Activated CD4-positive, alpha-beta T cell treated with anti-CD3 and anti-CD28 coated beads, Interleukin-2, Interleukin-4, amounts not matched to agents 100 ng/mL and 50 ng/mL, durations not matched to agents 16 hours and 8 hours (primary cell): ENCODE measurements at regions not wholly inside any gene's neighbourhood (a gene's known extent, or its start where the extent isn't known, plus 50 kb on each side); places are given as distances from the start of the nearest gene placed in this dataset.

Source experiments
- DNase-seq: peaks from one replicate; pipeline ENCODE4 v3.0.0-alpha.2; 2020; ENCODE audit warnings: low spot score

DNA sequence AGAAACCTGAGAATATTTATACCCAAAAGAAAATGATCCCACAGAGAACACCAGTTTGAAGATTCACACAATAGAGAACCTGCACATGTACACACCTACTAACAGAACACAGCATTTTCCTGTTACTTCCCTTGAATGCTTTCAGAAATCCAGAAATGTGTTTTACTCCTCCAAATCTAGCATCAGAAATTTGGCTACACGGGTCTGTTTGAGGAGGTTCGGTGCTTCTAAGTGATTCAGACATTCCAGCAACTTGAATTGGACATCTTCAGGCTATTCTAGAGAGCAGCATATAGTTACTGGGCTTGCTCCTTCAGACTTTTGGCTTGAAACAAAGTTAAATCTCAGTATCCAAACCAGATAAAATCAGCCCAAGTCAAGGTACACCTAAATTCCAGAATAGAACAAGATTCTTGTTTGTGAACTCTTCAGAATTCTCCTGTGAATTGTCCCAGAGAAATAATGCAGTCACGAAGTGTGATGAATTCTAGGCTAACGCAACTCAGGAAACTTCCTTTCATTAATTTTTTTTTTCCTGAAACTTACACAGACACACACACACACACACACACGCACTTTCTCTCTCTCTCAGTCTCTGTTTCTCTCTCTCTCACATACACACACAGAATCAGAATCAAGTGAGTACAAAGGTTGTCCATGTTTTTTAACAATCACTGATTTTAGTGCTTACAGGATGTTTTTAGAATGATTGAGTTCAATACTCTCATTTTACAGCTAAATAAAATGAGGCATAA lies 278.4 kb upstream of the SNX7 start:
- no peak for DNase-seq

GRCh38 chr1:98382586-98382985 lies 278.9 kb upstream of the SNX7 start:
- DNase-seq = no peak

- no peak for DNase-seq
Measured at GRCh38 chr1:98374098-98374497, 287.4 kb upstream of the SNX7 start.

DNA sequence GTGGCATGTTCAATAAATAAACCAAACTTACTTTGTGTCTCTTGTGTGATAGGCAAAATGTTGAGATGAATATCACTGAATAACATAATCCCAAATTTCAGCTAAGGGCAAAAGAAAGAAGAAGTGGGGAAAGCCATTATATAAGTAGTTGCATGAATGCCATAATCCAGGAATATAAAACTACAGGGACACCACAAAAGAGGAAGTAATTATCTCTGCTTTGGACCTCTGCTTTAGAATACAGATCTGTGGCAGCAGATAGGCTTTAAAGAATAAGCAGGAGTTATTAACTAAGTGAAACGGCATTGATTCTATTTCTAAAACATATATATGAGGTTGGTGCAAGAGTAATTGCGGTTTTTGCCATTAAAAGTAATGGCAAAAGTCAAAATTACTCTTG lies 288.5 kb upstream of the SNX7 start:
- DNase-seq = no peak

- no peak for DNase-seq
Measured at GRCh38 chr1:98371764-98372163, 289.8 kb upstream of the SNX7 start.

- no peak for DNase-seq
Measured at GRCh38 chr1:98369463-98369862, 292.1 kb upstream of the SNX7 start.

DNA sequence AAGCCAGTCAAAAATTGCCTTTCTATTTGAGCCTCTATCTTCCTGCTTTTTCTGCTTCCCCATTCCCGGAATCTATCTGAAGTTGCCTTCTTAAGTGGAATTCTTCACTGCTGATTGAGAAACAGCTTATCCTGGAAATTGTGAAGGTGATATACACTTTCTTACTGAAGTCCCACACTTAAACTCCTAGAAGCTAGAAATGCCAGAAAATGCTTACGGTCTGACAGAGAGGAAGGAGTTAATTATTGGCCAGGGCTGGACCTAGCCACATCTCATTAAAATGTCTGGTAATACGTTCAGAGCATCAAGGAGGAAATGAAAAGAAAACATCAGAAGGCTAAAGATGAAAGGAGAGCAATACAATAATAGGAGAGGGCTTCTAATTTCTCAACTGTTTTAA lies 292.5 kb upstream of the SNX7 start:
- no peak for DNase-seq

DNA sequence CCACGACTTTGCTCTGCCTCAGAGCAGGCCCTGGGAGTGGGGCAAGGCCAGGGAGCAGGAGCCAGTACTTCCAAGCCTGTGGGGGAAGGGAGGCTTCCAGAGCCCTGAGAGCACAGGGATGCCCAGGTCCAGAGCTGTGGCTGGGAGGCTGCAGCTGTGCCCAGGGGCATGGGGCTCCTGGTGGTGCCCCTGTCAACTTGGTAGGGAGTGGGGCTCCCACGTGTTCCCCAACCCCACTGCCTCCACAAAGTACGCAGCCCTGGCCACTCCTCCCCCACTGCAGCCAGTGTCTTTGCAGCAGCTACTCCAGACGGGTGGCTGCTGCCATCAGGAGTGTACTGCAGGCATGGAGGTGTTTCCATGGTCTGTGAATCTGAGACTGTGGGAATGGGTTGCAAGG lies 294.1 kb upstream of the SNX7 start:
- no peak for DNase-seq

- no peak for DNase-seq
Measured at GRCh38 chr1:98366343-98366742, 295.2 kb upstream of the SNX7 start.

DNA sequence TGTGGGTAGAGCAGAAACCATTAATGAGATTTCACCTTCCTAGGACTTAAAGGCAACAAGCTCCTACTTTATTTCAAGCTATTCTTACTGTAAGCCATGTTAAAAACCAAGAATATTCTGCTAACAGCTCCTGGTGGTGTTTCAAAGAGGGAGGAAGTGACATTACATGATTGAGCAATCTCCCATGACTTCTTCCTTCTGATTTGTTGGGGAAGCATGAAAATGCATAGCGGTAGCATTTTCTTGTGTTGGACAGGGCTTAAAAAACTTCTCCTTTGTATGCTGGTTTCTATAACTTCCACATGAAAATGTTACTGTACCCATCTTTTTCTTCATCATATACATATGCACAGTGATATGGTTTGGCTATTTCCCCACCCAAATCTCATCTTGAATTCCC lies 297.0 kb upstream of the SNX7 start:
- no peak for DNase-seq

- no peak for DNase-seq
Measured at GRCh38 chr1:98360864-98361263, 300.7 kb upstream of the SNX7 start.

DNA sequence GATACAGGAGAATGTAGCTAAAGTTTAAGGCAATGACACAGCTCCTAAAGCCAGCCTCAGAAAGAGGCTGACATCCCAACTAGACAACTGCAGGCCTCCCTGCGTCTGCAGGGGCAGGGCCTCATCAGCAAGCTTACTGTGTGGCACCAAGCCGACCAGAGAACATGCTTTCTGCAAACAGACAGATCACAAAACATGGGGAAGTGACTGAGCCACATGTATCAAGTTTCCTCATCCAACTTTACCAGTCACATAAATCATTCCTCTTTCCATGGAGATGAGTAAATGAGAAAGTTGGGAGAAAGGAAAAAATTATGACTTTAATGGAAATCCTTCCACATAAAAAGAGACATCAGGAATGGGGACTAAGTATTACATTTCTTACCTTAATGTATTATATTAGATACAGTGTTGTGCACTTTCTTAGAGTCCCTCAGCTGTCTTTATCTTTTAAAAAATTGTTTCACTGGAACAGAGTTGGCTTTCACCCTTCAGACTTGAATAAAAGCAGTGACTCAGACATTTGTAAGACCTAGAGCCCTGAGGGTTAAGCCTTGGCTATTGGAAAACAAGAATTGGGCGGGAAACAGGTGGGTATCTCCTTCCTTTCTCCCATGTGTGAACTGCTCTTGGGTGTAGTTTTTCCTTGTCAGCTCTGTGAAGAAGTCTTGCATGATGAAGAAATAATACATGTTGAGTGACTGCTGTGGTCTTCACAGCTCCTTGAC lies 305.7 kb upstream of the SNX7 start:
- no peak for DNase-seq

DNA sequence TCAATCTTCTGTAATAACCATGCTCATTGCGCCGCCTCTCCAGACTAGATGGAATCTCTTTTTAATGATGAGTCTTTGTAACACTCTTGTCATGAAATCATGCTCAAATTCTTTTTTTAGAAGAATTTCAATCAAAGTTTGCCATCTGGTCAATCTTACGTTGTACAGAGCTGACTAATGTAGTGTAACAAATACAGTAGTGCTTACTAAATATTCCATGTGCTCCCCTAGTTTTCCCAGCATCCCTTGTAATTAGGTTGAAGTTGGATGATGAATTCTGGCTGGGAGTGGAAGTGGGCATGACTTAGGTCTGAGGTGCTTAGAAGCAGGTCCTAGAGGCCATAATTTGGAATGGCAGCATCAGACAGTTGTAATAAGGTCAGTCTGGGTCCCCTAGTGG lies 309.1 kb upstream of the SNX7 start:
- DNase-seq = no peak

DNA sequence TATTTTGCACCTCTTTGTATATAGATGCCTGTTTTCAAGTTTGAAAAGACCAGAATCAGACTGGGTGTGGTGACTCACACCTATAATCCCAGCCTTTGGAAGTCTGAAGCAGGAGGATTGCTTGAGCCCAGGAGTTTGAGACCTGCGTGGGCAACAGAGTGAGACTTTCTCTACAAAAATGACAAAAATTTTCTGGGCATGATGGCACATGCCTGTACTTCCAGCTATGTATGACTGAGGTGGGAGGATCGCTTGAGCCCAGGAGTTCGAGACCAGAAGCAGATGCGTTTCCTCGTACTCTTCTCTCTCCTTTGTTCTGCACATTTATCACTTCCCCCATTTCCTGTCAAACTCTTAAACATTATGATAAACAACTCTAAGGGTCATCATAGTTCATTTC lies 310.0 kb upstream of the SNX7 start:
- no peak for DNase-seq

GRCh38 chr1:98345417-98345816 lies 316.1 kb upstream of the SNX7 start:
- DNase-seq = no peak

- no peak for DNase-seq
Measured at GRCh38 chr1:98344731-98345130, 316.8 kb upstream of the SNX7 start.

DNA sequence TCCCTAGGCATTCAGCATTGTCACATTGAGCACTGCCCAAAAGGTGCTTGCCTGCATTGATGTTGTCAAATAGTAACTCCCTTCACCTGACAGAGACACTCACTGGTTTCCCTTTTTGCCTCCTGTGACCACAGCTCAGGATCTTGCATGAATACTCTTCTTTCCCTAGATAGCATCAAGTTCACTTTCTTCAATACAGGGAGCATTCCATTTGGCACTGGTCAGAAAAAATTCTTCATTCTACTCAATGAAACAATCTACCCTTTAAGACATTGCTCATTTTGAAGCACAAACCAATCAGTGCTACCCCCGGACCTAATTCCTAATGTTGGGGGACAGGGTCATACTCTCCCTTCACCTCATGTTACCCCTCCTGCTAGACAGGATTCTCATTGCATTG lies 319.0 kb upstream of the SNX7 start:
- no peak for DNase-seq

DNA sequence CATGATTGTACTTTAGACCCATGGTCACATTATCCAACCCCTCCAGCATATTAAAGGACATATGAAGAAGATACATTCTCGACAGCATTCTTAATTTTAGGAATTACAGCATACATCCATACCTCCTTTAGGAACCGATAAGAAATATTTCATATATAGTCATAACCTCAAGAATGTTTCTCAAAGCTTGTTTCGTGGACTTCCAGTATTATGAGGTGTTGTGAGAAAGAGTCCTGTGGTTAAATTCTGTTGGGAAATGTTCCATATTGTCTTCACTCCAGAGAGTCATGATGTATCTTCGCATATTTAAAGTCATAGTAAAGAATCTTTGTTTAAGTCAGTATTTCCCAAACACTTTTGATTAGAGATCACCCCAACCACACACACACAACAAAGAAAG lies 321.0 kb upstream of the SNX7 start:
- DNase-seq = no peak

DNA sequence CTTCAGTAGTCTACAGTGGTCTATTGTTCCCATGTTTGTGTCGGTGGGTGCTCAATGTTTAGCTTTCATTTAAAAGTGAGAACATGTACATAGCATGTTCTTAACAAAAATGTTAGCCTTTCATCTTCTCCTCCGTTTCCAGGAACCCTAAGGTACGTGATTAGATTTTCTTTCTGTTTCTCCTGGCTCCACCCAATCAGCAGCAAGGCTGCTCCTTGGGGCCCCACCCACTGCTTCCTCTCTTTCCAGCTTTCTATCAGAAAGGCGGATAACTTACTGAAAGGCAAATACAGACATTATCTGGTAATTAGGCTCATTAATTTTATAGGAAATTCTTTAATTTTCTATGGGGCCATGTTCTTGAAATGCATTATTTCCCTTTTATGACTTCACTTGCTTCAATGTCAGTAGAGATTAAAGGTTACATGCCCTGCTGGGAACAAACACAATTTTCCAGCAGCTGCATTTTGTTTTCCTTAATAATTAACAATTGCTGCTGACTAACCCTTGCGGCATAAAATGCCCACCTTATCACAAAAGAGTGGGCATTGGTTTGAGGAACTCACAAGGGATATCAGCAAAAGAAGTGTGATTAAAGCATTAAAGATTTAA lies 324.9 kb upstream of the SNX7 start:
- no peak for DNase-seq

- no peak for DNase-seq
Measured at GRCh38 chr1:98333936-98334335, 327.6 kb upstream of the SNX7 start.

DNA sequence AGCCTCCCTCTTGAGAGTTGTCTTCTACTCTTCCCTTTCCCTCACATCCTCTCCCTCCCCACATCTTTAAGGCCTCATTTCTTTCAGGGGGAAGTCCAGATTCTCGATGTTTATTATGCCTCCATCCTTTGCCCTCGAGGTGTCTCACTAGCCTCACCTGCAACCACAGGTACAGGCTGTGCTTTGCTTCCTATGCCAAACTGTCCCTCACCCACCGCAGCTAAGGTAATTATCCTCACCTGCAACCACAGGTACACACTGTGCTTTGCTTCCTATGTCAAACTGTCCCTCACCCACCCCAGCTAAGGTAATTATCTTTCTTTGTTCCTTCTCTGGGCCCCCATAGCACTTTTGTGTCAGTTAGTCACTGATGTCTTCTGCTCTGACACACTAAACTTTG lies 328.1 kb upstream of the SNX7 start:
- no peak for DNase-seq

DNA sequence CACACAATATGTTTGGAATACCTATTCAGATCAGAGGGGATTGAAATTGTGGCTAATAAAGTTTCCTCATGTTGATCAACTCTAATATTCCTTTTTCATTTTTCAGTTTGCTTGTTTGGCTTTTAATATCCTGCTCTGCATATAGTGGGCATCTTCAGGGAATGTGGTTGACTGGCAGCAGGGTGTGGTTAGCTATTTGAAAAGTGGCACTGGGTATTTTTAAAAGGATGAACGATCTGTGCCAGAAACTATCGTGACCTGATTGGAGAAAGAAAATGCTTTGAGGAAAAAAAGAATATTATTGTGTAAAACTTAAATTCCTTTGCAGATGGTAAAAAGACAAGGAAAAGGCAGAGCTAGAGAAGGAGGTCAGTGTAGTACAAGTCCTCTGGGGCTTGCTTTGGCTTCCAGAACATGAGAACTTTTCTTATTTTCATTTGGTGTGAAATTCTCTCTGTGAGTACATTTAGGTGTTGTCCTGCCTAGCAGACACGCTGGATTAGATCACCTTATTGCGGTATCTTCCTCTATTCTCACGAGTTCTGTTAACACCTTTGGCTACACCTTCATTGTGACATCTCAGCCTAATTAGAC lies 329.7 kb upstream of the SNX7 start:
- no peak for DNase-seq

DNA sequence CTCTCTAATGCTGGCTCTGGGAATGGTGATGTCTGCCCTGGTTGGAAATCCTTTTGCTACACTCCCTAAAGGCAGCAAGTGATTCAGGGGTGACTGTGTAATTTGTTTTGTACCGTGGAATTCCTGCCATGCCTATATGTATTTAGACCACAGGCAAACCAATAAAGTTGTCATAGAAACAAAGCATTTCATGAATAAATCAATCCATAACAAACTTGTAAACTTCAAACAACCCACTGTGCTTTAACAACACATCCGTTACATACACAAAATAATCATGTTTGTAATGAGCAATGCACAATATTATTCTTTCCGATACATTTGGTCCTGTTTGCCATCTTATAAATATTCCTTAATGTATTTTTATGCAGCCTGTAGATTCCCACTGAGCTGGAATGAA lies 330.3 kb upstream of the SNX7 start:
- no peak for DNase-seq
